ENCODE measurements at regions not wholly inside any gene's neighbourhood (a gene's known extent, or its start where the extent isn't known, plus 50 kb on each side); places are given as distances from the start of the nearest gene placed in this dataset.
"Not testable (repeated sequence)": the region's sequence is repeated elsewhere in the genome, so short reads cannot be mapped to it uniquely, and the experiment has no call there.

DNA sequence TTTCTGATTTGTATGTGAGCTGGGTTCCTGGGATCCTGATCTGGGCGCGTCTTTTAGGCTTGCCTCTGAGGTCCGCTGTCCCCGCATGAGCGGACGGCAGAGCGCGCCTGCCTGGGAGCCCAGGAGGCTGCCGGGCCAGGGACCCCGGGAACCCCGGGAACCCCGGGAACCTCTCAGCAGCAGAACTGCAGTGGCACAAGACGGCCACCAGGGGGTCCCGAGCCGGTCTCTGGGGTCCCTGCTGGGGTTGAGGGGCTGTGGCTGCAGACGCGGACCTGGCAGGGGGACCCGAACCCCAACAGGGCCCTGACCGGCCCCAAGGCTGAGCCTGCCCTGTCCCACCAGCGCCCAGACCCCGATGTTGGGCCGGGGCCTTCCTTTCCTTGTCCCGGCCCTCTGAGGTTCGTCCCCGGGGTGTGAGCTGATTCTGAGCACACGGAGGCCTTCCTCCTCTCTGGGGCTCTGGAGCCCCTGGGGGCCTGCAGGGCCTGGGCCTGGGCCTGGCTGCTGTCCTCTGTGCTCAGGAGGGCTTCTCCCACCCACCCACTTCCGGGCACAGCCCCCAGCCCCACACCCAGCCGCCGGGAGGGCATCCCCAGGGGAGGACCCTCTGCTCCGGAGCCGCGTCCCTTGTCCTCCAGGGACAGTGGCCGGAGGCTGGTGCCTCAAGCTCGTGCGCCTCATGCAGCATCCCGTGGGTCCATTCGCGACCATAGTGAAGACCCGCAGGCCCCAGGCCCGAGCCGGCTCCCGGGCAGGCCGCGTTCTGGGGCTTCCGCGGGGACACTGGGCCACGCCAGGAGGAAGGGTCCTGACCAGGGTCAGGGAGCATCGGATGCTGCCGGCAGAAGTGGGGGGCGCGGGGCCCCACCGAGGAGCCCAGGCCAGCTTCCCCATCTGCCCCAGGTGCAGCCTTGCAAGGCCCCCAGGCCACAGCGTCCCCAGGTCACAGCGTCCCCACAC, 152.9 kb downstream of the TMEM121 start:
- DNase-seq (ENCODE audit: low spot score), result not testable (repeated sequence)

DNA sequence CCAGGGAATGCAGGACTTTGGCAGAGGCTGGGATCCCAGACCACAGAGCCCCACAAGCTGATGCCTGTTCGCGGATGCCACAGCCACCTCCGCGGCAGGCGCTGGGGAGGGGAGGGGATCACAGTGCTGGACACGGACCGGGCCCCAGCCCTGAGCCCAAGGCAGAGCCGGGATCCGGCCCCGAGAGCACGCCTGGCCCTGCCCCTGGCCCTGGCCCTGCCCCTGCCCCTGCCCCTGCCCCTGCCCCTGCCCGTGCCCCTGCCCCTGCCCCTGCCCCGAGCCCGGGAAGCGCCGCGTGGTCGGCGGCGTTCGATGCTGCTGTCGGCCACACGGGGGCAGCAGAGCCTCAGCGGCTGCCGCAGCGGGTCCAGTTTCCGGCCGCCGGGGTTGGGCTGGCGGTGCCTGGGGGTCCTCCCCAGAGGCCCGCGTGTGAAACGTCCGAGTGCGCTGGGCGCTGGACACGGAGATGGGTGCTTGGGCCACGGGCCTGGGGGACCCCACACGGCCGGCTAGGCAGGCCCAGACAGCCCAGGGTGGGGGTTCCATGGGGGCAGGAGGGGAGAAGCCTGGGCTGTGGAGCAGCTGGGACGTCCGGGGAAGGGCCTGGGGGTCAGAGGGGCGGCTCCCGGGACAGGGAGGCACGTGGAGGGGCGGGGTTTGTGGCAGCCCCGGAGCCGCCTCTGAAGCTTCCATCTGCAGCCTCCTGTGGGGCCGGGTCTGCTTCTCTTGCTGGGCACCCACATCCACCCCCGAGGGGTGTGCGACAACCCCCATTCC, 153.8 kb downstream of the TMEM121 start:
- not testable (repeated sequence) for DNase-seq (ENCODE audit: low spot score)

DNA sequence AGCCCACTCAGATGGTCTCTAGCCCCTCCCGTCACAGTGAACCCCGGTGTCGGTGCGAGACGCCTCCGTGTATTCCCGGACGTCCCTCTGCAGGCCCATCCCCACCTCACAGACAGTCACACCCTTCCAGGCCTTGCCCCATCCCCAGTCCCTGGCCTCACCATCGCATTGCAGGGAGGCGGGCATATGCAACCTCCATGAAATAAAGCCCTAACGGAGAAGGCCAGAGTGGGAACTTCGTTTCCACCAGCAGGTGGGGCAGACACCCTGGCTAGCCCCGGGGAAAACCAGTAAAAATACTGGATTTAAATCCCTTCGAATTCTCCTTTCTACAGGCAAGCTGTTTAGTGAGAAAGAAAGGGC, 154.3 kb downstream of the TMEM121 start:
- DNase-seq (ENCODE audit: low spot score), result not testable (repeated sequence)

DNA sequence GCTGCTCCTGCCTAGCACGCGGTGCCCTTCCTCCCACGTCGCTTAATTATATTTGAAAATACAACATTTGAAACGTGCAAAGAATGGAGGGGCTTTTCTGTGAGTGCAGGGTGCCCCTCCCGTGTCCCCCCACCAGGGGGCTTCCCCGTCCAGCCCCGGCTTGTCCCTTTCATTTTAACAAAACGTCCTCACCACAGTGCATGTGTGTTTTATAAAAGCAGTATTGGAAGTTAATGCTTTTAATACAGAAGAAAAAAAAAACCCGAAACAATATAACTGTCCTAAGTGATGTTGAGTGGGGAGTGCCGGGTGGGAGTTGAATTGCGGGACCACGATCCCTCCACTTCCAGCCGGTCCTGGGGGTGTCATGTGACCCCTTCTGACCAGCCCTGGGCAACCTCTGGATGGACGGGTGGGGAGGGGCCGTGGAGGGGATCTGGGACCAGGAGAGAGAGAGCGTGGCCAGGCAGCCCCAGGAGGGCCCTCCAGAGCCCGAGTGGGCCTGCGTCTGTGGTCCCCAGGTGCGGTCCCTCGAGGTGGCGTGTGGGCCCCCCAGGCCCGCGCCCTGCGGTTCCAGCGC, 155.3 kb downstream of the TMEM121 start:
- DNase-seq (ENCODE audit: low spot score), result not testable (repeated sequence)

DNA sequence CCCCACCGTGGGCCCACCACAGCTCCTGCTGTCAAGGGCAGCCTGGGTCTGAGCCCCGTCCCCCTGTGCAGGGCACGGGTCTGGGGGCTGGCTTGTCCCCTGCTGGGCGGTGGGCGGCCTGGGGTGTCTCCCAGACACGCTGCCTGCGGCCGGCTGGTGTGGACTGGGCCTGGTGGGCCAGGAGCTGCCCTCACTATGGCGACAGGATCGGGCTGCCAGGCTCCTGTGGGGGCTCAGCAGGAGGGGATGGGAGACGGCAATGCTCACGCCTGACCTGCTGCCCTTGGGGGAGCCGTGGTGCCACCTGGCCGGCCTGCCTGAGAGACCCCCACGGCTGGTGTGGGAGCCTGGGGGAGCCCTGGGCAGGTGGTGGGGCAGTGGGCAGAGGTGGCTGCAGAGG, 156.1 kb downstream of the TMEM121 start:
- DNase-seq (ENCODE audit: low spot score), result not testable (repeated sequence)

DNA sequence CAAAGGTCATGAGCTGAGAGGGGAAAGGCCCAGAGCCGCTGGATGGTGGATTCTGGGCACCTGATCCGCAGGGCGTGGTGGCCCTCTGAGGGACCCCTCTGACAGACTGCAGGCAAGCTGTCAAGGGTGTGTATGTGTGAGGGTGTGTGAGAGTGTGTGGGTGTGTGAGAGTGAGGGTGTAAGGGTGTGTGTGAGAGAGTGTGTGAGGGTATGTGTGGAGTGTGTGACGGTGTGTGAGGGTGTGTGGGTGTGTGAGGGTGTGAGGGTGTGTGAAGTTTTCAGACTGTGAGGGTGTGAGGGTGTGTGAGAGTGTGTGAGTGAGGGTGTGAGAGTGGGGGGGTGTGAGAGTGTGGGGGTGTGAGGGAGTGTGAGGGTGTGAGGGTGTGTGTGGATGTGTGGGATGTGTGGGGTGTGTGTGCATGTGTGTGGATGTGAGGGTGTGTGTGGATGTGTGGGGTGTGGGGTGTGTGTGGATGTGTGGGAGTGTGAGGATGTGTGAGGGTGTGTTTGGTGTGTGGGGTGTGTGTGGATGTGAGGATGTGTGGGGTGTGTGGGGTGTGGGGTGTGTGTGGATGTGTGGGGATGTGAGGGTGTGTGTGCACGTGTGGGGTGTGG, 156.7 kb downstream of the TMEM121 start:
- DNase-seq (ENCODE audit: low spot score), result no peak

DNA sequence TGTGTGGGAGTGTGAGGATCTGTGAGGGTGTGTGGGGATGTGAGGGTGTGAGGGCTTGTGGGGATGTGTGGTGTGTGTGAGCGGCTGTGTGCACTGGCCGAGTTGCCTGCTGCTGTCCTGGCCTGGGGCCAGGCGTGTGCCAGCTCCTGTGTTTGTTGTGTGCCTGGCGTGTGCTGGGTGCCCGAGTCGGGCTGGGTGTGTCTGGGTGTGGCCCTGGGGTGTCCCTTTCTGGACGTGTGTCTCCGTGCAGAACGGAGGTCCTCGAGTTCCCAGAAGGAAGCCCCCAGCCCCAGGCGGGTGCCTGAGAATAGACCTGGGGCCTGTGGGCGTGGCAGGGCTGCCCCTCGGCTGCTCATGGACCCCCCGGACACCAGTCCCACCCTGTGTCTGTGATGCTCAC, 157.7 kb downstream of the TMEM121 start:
- DNase-seq (ENCODE audit: low spot score), result not testable (repeated sequence)

DNA sequence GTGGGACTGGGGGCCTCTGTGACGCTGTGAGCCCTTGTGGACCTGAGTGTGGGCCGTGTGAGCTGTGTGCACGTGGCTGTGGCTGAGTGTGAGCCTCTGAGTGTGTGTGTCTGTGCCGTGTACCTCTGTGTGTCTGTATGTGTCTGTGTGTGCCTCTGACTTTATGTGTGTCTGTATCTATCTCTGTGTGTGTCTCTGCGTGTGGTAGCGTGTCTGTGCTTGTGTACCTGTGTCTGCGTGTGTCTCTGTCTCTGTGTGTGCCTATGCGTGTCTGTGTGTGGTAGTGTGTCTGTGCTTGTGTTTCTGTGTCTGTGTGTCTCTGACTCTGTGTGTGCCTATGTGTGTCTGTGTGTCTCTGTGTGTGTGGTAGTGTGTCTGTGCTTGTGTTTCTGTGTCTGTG, 158.2 kb downstream of the TMEM121 start:
- not testable (repeated sequence) for DNase-seq (ENCODE audit: low spot score)

DNA sequence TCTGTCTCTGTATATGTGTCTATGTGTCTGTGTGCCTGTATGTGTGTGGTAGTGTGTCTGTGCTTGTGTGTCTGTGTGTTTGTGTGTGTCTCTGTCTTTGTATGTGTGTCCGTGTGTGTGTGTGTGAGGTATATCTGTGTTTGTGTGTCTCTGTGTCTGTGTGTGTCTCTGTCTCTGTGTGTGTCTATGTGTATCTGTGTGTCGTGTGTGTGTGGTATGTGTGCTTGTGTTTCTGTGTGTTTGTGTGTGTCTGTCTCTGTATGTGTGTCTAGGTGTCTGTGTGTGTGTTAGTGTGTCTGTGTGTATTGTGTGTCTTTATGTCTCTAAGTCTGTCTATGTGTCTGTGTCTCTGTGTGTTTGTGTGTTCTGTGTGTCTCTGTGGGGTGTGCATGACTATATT, 158.6 kb downstream of the TMEM121 start:
- no peak for DNase-seq (ENCODE audit: low spot score)

DNA sequence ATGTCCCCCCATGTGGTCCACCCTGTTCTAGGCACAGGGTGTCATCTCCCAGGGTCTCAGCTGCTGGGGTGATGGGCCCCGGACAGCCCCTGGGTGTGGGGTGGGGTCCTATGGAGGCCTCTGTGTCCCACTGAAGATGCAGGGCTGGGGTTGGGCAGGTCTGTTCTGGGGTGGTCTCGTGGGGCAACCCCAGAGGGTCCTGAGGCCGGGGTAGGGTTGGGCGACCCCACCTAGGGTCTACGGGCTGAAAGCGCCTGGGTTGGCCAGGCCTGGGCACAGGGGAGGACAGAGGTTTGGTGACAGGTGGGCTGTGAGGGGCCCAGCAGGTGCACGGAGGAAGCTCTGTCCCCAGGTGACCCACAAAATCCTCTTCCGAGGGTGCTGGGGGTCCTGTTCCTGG, 159.2 kb downstream of the TMEM121 start:
- not testable (repeated sequence) for DNase-seq (ENCODE audit: low spot score)

DNA sequence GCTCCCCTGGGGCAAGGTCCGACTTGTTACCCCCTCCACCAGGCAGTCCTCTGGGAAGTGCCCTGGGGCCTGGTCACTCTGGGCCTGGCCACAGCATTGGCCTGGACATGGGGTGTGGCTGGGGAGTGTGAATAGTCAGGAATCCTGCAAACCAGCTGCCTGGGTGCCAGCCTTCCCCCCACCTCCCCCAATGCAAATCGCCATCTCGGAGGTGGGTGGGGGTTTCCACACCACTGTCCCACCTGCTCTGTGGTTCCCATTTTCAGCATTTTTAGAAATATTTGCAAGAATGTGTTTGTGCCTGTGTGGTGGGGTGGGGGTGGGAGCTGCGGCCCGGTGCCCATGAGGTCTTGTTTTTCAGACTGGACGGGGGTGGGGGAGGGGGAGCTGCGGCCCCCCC, 159.7 kb downstream of the TMEM121 start:
- DNase-seq (ENCODE audit: low spot score), result not testable (repeated sequence)

DNA sequence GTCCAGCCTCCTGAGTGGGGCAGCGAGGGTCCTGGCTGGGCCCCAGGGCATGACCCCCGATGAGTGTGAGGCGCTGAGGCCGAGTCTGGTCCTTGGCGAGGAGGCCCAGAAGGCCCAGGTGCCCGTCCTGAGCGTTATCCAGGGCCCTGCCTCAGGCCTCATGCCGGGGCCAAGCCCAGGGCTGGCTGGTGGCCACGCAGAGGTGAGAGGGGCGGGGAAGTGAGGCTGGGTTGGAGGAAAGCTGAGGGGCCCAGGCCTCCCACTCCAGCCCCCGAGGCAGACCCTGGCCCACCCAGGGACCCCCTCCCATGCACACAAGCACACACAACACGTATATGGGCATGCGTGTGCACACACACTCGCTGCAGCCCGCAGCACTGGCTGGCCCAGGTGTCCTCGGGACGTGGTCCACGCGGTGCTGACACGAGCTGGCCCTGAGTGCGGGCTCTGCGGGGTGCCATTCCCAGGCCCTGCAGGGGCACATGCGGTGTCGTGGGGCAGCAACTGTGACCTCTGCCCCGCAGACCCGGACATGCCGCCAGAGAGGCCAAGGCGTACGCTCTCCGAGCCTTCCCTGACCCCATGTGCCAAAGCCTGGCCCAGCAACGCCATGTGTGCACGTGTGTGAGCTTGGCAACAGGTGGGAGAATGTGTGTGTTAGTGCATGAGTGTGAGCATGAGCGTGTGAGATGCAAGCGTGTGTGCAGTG, 160.2 kb downstream of the TMEM121 start:
- not testable (repeated sequence) for DNase-seq (ENCODE audit: low spot score)

DNA sequence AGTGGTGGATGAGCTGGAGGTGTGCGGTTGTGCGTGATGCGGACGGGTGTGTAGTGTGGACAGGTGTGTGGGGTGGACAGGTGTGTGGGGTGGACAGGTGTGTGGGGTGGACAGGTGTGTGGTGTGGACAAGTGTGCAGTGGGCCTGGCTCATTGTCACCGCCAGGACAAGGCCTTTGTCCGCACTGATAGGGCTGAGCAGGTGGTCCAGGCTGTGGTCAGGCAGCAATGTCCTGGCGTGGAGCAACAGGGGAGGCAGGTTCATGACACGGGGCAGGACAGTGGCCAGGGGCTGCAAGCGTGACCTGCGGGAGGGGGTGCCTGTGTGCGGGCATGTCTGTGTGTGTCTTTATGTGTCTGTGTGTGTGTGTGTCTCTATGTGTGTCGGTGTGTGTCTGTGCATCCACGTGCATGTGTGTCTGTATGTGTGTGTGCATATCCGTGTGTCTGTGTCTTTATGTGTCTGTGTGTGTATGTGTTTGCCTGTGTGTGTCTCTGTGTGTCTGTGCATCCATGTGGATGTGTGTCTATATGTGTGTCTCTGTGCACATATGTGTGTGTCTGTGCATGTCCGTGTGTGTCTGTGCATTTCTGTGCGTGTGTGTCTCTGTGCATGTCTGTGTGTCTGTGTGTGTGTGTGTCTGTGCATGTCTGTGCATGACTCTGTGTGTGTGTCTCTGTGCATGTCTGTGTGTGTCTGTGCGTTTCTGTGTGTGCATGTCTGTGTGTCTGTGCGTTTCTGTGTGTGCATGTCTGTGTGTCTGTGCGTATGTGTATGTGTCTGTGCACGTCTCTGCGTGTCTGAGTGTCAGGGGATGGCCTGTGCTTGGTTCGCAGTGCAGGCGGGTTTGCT, 161.0 kb downstream of the TMEM121 start:
- DNase-seq (ENCODE audit: low spot score), result not testable (repeated sequence)

DNA sequence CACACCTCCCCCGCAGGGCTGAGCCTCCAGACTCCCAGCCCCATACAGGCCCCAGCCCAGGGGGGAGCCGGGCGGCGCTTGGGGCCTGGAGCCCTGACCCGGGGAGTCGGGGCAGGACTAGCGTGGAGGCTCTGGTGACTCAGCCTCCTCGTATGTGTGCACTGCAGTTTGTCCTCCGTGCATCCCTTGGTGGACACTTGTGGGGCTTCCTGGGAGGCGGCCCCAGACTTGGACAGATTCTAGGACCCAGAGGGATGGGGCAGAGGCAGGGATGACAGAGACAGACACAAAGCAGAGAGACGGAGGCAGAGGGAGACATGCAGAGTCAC, 161.6 kb downstream of the TMEM121 start:
- DNase-seq (ENCODE audit: low spot score), result not testable (repeated sequence)

DNA sequence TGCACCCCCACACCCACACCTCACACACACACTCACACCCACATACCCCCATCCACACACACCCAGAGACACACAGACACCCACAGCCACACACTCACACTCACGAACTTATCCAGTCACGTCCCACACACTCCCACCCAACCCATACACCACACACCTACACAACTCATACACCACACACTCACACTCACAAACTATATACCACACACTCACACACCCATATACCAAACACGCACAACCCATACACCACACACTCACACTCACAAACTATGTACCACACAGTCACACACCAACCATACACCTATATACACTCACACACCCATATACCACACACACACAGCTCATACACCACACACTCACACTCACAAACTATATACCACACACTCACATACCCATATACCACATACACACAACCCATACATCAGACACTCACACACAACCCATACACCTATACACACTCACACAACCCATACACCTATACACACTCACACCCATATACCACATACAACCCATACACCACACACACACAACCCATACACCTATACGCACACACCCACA, 162.4 kb downstream of the TMEM121 start:
- not testable (repeated sequence) for DNase-seq (ENCODE audit: low spot score)

DNA sequence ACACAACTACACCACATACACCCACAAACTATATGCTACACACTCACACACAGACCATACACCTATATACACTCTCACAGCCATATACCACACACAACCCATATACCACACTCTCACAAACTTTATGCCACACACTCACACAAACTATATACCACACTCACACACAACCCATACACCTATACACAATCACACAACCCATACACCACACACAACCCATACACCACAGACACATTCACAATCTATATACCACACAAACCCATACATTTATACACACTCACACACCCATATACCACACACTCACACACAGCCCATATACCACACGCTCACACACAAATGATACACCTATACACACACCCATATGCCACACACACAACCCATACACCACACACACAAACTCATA, 163.3 kb downstream of the TMEM121 start:
- DNase-seq (ENCODE audit: low spot score), result no peak

DNA sequence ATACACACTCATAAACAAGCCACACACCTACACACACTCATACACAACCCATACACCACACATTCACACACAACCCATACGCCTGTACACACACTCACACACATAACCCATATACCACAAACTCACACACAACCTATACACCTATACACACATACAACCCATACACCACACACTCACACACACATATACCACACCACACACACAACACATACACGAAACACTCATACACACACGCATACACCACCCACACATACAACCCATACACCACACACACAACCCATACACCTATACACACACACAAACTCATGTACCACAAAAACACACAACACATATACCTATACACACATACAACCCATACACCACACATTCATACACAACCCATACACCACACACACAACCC, 164.3 kb downstream of the TMEM121 start:
- DNase-seq (ENCODE audit: low spot score), result no peak

DNA sequence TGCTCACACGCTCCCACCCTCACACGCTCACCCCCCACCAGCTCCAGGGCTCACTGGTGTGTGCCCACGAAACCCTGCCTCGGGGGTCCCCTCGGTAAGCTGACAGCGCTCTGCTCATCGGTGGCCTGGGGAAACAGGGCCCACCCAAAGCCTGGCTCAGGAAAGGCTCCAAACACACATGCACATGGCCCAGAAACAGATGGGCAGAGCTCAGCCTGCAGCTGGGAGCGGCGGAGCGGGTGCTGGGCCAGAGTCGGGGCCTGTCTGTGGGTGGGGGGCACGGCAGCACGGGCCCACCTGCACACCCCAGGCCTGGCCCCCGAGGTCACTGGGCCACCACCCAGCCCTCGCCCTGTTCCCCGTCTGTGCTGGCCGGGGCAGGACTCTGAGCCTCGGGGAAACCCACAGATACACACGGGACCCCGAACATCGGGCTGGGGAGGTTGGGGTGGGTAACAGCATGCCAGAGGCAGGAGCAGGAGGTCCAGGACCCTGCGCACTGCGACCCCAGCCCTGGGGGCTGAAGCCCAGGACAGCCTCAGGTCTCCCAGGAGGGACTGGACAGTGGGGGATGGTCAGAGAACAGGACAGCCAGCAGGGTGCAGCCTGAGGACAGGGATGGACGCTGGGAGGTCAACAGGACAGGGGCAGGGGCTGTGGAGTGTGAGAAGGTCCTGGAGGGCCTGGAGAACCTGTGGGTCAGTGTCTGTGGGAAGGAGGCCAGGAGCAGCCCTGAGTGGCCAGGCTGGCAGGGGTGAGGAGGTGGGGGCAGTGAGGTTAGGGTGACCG, 165.1 kb downstream of the TMEM121 start:
- DNase-seq (ENCODE audit: low spot score), result not testable (repeated sequence)

DNA sequence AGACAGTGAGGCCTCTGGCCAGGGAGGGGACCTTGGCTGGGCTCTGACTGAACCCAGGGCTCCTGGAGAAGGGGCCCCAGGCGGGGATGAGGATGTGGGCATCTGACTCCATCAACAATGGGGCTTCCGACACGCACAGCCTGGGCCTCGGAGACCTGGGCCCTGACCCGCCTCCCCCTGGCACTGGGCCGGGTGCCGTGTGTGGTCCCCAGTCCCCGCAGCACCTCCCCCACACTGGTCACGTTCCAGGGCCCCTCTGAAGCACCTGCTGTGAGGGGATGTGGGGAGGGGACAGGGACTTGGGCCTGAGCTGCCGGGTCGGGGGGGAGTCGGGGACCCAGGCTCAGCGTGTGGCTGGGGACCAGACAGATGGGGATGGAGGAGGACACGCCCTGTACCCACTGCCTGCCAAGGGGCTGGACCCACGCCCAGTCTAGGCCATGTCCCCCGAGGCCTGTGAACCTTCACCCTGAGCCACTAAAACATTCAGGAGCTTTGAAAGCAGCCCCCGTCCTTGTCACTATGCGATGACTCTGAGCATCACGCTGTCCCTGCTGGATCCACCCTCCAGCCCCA, 165.8 kb downstream of the TMEM121 start:
- DNase-seq (ENCODE audit: low spot score), result not testable (repeated sequence)
